ENCODE measurements at regions not wholly inside any gene's neighbourhood (a gene's known extent, or its start where the extent isn't known, plus 50 kb on each side); places are given as distances from the start of the nearest gene placed in this dataset.

- Histone ChIP-seq H3K27ac (replicated peaks) (no peak overlapping the region), H3K4me3 (replicated peaks; ENCODE audit: insufficient read depth, low read length) (no peak overlapping the region), H3K27me3 (ENCODE audit: insufficient read depth, poor library complexity, severe bottlenecking) (no peaks in the 10 kb centered on the region)
- no peak for DNase-seq (ENCODE audit: low read depth in 1 of 2, low spot score in 1 of 2)
- TF ChIP-seq REST (IDR thresholded peaks at IDR 0.05; ENCODE audit: insufficient replicate concordance, low read depth) (no peak), SPI1 (IDR thresholded peaks at IDR 0.05; ENCODE audit: borderline replicate concordance, low read depth) (no peak), POLR2AphosphoS5 (IDR thresholded peaks at IDR 0.05; ENCODE audit: low read depth) (no peak), CTCF (IDR thresholded peaks at IDR 0.05; ENCODE audit: insufficient read depth, low read length) (no peak), GABPA (IDR thresholded peaks at IDR 0.05; ENCODE audit: low read depth) (no peak)
Measured at GRCh38 chr5:58380655-58381054, 79.2 kb downstream of the PLK2 start.

GRCh38 chr5:58378613-58379390 is 81.1 kb downstream of the PLK2 start:
- no peak for DNase-seq (ENCODE audit: low read depth in 1 of 2, low spot score in 1 of 2)
- H3K27me3 ChIP-seq (ENCODE audit: insufficient read depth, poor library complexity, severe bottlenecking): no peaks in the 10 kb centered on the region
- no peak overlapping the region for H3K4me3 ChIP-seq (replicated peaks; ENCODE audit: insufficient read depth, low read length)
- H3K27ac ChIP-seq (replicated peaks): no peak overlapping the region
- TF ChIP-seq POLR2AphosphoS5 (IDR thresholded peaks at IDR 0.05; ENCODE audit: low read depth) (no peak), REST (IDR thresholded peaks at IDR 0.05; ENCODE audit: insufficient replicate concordance, low read depth) (no peak), CTCF (IDR thresholded peaks at IDR 0.05; ENCODE audit: insufficient read depth, low read length) (no peak), GABPA (IDR thresholded peaks at IDR 0.05; ENCODE audit: low read depth) (no peak), SPI1 (IDR thresholded peaks at IDR 0.05; ENCODE audit: borderline replicate concordance, low read depth) (no peak)

GRCh38 chr5:58370606-58371005 is 89.3 kb downstream of the PLK2 start:
- no peak for TF ChIP-seq CTCF (IDR thresholded peaks at IDR 0.05; ENCODE audit: insufficient read depth, low read length)
- TF ChIP-seq REST (IDR thresholded peaks at IDR 0.05; ENCODE audit: insufficient replicate concordance, low read depth): no peak
- TF ChIP-seq SPI1 (IDR thresholded peaks at IDR 0.05; ENCODE audit: borderline replicate concordance, low read depth): no peak
- no peak for TF ChIP-seq GABPA (IDR thresholded peaks at IDR 0.05; ENCODE audit: low read depth)
- no peak for TF ChIP-seq POLR2AphosphoS5 (IDR thresholded peaks at IDR 0.05; ENCODE audit: low read depth)
- Histone ChIP-seq H3K4me3 (replicated peaks; ENCODE audit: insufficient read depth, low read length) (no peak overlapping the region), H3K27me3 (ENCODE audit: insufficient read depth, poor library complexity, severe bottlenecking) (no peaks in the 10 kb centered on the region), H3K27ac (replicated peaks) (no peak overlapping the region)
- DNase-seq (ENCODE audit: low read depth in 1 of 2, low spot score in 1 of 2): no peak
